Stimulated activated CD4-positive, alpha-beta T cell treated with anti-CD3 and anti-CD28 coated beads, Interleukin-15, amount 100 ng/mL, for 24 hours (primary cell): ENCODE measurements at regions not wholly inside any gene's neighbourhood (a gene's known extent, or its start where the extent isn't known, plus 50 kb on each side); places are given as distances from the start of the nearest gene placed in this dataset.

Source experiments
- DNase-seq: peaks from one replicate; pipeline ENCODE4 v3.0.0-alpha.2; 2020

DNA sequence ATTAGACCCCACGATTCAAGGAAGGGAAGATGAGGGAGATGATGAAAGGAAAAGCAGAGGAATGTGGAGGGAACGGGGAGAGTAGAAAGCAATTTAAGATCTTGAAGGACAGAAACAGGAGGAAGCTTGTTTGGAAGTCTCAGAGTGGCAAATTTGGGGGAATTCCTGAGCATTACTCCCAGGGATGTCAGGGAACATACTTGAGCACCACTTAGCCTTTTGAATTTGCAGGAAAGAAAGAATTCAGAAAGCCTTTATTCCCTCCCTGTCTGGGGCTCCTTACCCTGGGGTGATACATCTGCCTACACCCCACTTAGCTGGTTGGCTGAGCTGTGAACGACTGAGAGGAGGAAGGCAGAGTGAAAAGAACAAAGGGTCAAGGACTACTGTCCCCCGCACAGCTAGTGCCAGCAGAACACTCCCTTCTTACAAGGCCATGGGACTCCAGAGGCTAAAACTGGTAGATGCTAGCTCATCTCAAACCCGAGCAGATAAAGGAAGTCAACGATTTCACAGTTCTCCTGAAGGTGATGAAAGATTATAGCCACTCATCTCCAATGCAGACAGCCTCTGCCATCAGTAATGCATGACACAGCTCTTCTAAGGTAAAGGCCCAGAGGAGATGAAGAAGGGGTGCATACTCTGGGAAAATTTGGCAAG is 84.0 kb upstream of the AKIP1 start:
- no peak for DNase-seq

DNA sequence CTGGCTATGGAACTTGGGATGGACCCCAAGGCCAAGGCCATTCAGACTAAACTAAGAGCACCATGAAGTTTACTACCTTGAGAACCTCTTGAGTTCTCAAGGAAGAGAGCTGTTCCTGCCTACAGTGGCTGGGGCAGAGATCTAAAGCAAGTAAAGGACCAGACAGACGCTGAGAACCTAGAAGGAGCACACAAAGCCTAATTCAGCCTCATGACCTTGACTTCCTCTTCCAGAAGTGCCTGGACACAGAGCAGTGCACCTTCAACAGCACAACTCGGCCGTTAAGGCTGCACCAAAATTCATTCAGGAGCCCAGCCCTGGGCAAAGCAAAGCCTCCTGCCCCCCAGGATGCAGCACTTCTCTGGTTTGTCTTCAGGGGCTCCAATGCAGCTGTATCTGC is 82.9 kb upstream of the AKIP1 start:
- no peak for DNase-seq

DNA sequence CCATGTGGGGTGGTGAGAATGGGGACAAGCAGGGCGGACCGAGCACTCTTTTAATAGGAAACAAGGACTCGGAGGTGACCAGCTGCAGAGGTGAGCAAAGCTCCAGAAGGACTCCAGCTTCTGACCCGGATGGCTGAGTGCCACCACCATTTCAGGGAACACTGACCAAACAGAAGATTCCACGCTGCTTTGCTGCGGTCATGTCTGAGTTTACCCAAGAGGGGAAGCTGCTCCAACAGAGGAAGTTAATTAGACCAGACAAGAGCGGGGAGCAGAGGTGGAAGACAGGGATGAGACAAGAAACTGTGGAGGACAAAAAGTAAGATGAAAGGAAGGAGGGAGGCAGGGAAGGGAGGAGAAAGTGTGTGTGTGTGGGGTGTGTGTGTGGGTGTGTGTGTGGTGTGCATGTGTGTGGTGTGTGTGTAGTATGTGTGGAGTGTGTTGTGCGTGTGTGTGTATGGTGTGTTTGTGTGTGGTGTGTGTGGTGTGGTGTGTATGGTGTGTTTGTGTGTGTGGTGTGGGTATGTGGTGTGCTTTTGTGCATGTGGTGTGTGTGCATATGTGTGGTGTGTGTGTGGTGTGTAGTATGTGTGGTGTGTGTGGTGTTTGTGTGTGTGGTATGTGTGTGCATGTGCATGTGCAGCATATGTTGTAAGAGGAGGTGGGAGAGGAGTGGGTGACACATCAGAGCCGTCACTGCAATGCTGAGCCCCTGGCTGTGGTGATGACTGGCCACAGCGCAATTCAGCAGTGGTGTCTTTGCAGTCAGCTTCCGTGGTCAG is 82.2 kb upstream of the AKIP1 start:
- no peak for DNase-seq

DNA sequence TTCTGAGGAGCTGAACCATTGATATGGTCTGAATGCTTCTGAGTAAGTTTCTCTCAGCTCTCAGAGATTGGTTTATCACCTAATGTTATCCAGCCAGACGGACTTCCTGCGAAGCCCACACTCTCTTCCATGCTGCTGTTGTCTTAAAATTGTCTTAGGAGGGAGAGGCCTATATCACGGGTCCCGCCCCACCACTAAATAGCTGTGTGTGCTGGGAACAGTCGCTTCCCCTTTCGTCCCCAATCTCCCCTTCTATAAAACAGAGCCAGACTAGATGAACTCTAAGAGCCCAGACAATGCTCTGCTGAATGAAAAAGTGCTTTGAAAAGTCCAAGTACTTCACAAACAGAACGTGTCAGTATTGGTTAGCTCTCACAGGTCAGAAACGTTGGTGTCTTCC is 81.4 kb upstream of the AKIP1 start:
- DNase-seq = no peak

DNA sequence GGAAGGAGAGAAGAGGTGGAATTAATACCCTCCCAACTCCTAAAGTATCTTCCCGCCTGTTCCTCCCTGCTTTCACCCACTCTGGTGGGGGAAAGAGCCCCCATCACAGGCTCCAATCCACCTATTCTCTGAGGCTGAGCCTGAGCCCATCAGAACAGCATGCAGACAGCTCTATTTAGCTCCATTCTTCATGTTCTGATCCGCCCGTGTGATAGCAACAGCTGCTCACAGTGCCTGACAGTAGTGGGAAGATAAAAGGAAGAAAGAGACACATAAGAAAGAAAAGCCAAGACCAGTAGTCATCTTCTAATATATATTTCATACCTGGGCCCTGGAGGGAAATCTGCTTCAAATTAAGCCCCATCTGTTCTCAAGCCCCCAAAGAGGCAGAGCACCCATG is 80.3 kb upstream of the AKIP1 start:
- DNase-seq = no peak

DNA sequence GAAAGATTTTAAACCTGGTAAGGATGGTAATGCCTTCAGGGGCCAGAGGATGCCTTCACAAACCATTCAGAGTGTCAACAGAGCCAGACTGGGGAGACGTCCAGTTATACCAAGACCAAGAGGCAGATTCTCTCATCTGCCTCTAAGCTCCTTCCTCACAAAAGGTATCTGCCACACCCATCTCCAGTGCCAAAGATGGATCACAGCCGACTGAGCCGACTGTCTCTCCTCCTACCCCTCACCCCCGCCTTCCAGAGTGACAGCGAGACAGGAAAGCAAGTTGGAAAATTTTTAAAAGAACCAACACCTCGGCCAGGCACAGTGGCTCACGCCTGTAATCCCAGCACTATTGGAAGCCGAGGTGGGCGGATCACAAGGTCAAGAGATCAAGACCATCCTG is 79.1 kb upstream of the AKIP1 start:
- DNase-seq = no peak

DNA sequence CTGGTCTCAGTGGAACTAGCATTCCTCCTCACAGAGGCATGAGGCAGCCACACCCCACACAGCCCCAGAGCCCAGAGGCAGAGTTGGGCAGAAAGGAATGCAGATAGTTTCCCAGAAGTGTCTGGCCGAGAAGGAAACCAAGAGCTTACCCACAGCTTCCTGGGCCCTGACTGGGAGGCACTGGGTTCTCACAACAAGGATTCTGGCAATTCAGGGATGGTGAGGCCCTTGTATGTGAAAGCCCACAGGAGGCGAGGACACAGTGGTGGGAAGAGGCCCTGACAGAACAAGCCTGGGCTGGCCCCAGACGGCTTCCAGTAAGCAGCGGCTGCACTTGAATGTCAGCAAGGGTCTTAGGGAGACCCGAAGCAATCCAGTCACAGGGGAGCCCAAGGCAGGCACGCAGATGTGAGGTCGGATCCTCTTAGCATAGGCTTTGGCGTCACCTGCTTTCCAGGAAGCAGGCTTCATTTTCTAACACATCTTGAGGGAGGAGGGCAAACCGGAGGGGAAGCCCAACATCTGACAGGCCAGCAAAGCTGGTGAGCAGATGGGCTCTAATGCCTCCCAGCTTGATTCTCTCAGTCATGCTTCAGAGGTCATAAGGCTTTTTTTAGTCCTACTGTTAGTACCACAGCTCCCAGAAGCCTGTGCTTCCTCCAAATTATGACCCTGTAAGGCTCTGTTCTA is 78.3 kb upstream of the AKIP1 start:
- DNase-seq = peak; percentile 5

DNA sequence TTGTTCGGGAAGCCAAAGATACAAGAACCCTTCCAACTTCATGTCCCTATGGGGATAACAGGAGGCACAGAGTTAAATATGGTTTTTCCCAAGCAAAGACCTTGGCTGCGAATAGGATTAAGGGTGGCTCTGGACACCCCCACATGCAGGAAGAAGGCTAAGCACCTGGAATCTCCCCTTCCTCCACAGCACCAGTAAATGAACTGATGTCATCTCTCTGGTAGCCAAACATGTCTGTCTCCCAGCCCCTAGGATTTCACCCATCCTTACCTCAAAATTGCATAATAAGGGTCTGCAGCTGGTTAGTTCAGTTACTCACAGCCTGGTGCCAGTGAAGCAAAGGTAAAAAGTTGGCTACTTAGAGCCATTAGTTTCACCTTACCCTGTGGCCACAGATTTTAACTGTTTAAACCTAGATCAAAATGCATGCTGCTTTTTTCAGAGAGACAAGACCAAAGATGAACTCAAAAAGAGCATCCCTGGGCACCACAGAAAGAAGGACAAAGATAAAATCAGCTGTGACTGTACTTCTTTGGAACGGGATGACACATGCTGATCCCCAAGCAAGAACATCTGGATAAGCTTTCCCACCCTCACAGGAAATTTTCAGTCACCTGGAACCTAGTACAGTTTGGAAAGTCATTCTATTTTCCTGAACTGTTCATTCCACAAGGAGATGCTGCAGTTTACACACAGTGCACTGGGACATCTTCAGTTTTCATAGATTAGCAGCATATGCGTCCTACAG is 77.2 kb upstream of the AKIP1 start:
- DNase-seq = no peak

DNA sequence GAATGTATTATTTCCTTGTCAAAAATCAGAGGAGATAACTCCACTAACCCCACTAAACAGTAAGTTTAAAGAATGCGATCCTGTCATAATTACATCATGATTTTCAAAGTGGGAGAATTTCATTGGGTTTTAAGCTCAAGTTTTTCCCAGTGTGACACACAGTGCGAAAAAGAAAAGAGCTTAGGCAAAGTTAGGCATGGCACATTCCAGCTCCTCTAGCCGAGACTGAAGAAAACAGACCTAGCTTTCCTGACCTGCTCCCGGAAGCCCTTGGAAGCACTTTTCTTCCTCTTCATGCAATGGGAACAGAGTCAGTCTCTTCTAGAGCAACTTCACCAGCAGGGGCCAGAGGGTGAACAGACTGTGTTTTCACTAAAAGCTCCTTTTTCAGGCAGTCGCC is 76.6 kb upstream of the AKIP1 start:
- DNase-seq = no peak

DNA sequence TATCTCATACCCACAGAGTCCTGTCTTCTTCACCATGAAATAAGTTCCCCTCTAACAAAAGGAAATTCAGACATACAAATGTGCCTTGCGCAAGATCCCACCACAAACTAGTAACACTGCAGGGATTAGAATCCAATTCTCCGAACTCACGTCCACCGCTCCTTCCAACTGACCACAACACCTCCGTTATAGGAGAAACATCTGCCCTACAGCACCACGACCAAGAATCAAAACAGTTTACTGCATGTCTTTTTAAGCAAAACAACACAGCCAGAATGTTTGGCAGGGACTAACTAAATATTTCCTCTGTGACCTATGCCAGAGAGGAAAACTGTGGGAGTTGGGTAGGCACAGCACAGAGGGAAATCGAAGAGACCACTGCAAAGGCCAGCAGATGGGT is 72.7 kb upstream of the AKIP1 start:
- no peak for DNase-seq

DNA sequence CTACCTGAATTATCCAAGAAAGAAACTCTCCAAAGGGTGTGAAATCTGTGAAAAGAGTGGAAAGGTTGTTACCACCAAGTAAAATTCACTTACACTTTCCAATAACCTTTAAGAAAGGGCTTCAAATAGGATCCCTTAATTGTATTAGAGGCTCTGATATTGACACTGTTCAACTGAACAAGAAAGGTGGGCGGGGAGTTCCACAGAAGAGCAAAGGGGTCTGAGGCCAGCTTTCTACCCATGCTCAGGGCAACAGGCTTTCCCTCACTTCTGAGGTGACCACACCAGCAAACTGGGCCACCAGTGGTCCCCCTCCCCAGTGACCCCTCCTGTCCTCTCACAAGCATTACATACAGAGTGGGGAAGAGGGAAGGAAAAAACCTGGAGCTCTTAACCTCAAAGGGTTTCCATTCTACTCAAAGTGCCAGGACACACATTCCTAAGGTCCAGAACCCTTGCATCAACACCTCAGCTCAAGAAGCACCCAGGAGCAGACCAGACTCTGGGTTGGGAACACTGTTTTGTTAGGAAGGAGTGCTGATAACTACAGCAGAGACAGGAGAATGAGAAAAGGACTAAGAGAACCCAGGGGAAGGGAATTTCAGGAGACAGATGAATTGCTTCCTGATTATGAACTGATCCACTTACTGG is 71.6 kb upstream of the AKIP1 start:
- DNase-seq = no peak

DNA sequence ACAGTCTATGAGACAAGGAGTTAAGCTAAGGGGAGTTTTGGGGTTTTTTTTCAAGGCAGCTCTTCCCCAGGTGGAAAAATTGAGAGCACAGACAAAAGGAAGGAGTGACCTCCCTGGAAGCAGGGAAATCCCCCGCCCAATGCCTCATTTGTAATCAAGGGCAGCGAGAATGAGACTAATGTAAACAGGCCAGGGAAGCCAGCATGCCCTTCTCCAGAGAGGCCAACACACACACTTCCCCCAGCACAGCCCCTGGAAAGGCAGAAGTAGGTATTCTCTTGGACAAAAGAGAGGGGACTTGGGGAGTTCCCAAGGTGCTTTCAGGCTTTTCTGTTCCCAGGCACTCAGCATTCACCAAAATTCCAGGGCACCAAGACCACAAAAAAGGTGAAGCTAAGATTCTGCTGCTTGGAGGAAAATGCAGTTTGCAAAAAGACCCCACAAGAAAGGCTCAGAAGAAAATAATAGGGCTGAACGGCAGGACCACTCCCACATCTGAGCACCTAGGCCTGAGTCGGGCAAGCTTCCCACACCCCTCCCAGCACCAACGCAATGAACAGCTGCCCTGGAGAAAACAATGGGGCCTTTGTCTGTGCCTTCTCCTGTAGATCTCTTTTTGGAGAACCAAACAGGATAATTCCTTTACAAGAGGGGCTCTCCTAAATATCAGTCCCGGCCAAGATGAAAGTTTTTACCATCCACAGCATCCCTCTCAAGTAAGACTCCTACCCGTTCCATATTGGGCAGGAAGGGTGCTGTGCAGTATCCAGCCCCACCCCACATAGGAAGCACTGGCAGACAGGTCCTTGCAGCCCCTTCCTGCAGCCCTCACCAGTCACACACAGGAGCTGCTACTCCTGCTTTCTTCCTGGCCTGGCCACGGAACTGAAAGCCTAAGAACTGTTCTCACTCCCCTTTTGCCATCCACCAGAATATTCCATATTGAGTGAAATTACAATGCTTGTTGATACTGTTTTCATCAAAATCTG is 70.7 kb upstream of the AKIP1 start:
- peak; percentile 57 for DNase-seq

DNA sequence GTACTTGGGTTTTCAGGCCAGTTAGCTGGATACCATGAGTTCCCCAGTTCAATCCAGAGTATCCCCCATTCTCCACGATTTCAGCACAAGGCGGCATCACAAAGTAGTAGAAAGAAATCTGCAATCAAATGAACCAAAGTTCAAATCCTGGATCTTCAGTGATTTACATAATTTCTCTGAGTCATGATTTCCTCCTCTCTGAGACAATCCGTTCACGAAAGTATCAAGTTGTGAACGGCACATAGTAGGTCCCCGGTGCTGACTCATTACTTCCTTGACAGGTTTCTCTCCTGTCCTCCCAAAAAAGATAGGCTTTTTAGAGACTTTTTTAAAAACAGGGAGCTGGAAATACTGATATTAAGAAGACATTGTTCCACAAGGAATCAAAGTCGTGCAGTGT is 69.1 kb upstream of the AKIP1 start:
- DNase-seq = peak; percentile 33

DNA sequence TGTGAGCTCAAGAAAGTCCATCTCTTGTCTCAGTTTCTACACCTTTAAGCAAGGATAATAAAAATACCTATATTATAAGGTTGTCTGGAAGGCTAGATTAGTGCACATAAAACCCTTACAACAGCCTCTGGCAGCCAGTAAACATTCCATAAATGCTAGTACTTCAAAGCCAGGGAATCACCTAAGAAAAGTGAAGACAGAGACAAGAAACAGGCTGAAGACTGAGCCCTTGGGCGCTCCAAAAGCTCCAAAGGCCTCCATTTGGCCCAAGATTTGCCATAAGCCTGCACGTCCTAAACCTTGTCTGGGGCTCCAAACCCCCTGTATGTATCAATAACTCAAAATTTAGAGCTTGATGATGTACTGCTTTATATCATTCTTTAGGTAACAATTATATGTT is 52.2 kb upstream of the AKIP1 start:
- DNase-seq = no peak
